IgD-negative memory B cell (primary cell): ENCODE measurements at regions not wholly inside any gene's neighbourhood (a gene's known extent, or its start where the extent isn't known, plus 50 kb on each side); places are given as distances from the start of the nearest gene placed in this dataset.

Source experiments
- H3K27ac Mint-ChIP-seq, 3 donors: one replicate each; pipeline ENCODE4 v1.8.0; 2020 to 2022; ENCODE audit warnings: mild to moderate bottlenecking in 3 of 3, mixed read lengths in 3 of 3, moderate library complexity in 1 of 3
- H3K27me3 Mint-ChIP-seq: one replicate; pipeline ENCODE4 v1.8.0; 2021; ENCODE audit warnings: mixed read lengths
- H3K36me3 Mint-ChIP-seq: one replicate; pipeline ENCODE4 v1.8.0; 2020; ENCODE audit warnings: mild to moderate bottlenecking, mixed read lengths
- H3K4me1 Mint-ChIP-seq, 3 donors: one replicate each; pipeline ENCODE4 v1.8.0; 2020 to 2022; ENCODE audit warnings: mixed read lengths in 3 of 3, mild to moderate bottlenecking in 1 of 3
- H3K4me3 Mint-ChIP-seq, 4 donors: one replicate each; pipeline ENCODE4 v1.8.0; 2020 to 2022; ENCODE audit warnings: mild to moderate bottlenecking in 4 of 4, mixed read lengths in 4 of 4, moderate library complexity in 3 of 4
- H3K9me3 Mint-ChIP-seq, 3 donors: one replicate each; pipeline ENCODE4 v1.8.0; 2020 to 2021; ENCODE audit warnings: mixed read lengths in 3 of 3, mild to moderate bottlenecking in 1 of 3

DNA sequence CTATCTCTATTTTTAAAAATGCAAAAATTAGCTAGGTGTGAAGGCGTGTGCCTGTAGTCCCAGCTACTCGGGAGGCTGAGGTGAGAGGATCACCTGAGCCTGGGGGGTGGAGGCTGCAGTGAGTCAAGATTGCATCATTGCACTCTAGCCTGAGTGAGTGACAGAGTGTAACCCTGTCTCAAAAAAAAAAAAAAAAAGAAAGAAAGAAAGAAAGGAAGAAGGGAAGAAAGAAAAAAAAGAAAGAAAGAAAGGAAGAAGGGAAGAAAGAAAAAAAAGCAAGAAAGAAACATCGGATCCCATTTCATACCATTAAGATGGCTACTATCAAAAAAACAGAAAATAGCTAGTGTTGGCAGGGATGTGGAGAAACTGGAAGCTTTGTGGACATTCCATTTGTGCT lies 136.8 kb upstream of the WNT4 start:
- peaks cover 0 to 6% (median 0%) of the 10 kb centered on the region in 3 donors for H3K4me1 Mint-ChIP-seq

DNA sequence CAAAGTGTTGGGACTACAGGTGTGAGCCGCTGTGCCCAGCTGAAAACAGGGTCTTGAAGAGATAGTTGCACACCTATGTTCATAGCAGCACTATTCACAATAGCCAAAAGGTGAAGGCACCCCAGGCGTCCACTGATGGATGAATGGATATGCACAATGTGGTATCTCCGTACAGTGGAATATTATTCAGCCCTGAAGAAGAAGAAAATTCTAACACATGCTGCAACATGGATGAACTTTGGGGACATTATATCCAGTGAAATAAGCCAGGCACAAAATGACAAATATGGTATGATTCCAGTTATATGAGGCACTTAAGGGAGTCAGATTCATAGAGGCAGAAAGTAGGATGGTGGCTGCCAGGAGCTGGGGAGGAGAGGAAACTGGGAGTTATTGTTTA lies 137.6 kb upstream of the WNT4 start:
- Mint-ChIP-seq H3K4me1 (peaks cover 0 to 6% (median 0%) of the 10 kb centered on the region in 3 donors), H3K9me3 (peaks cover 4 to 5% (median 4%) of the 10 kb centered on the region in 3 donors), H3K27me3 (peaks cover 14% of the 10 kb centered on the region), H3K4me3 (no peak overlapping the region), H3K27ac (no peak overlapping the region), H3K36me3 (no peaks in the 10 kb centered on the region)

More for the DNA sequence above, 136.8 kb upstream of the WNT4 start:
- Mint-ChIP-seq H3K4me3 (no peak overlapping the region), H3K9me3 (peaks cover 4 to 5% (median 4%) of the 10 kb centered on the region in 3 donors), H3K36me3 (no peaks in the 10 kb centered on the region), H3K27me3 (peaks cover 14% of the 10 kb centered on the region), H3K27ac (no peak overlapping the region)

DNA sequence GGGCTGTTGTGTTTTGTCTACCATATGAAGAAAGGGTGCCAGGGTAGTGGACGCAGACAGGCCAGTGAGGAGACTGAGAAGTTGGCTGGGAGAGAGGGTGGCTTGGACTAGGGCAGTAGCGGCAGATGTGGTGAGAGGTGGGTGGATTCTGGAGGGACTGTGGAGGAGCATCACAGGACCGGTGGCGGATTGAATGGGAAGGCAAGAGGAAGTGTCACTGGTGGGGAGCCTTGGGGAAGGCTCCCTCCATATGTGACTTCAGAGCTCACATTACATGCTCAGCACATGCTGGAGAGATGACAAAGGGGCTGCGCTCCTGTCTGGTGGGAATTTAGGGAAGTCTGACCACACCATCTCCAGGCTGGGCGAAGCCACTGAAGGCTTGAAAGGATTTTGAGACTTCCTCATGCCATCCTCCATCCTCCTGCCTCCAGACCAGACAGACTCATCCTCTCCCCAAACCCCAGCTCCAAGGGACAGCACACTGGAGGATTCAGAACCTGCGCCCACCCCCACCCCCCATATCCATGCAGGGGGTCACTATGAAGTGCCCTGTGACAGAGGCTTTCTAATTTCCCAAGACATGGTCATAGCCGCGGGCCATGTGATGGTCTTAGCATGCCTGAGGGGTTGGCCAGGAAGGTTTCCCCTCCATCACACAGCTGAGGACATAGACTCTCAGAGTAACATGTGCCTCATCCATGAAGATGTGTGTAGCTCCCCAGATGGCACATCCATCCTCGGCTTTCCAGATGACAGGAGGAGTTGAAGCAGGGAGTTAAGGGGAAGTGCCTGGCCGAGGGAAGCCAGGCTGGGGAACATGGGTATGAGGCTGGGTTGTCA lies 138.8 kb upstream of the WNT4 start:
- Mint-ChIP-seq H3K27me3 (peaks cover 14% of the 10 kb centered on the region), H3K27ac (peak overlapping the region in 1 of 3 donors; percentile 5)

DNA sequence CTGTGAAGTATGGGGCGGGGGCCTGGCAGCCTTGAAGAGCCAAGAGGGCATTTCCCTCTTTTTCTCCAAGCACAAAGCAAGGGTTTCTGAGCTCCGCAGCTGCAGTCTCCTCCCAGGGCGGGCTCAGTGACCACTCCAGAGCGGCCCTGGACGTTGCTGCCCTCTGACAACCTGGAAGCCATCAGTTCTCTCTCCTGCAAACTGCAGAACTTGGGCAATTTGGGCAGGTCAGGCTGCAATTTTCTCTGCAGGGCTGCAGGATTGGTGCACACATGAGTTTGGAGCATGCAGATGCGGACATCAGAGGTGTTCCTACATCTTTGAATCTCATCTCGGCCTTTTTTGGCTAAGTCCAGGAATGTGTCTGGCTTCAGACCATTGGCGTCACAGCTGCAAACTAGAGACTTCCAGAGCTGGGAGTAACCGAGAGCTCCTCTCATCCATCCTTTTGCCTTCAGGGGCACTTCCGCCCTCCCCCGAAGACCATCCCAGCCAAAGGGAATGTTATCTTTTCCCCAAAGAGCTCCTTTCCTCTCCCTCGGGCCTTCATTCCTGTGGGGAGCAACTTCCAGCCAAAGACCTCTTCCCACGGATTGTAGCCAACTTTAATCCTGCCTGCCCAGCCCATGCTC lies 139.6 kb upstream of the WNT4 start:
- Mint-ChIP-seq H3K9me3 (peaks cover 4 to 8% (median 4%) of the 10 kb centered on the region in 3 donors), H3K36me3 (no peaks in the 10 kb centered on the region), H3K4me1 (peaks cover 0 to 5% (median 0%) of the 10 kb centered on the region in 3 donors), H3K27ac (no peak overlapping the region), H3K4me3 (no peak overlapping the region), H3K27me3 (peaks cover 13% of the 10 kb centered on the region)

More for the DNA sequence above, 138.8 kb upstream of the WNT4 start:
- H3K4me3 Mint-ChIP-seq: peak overlapping the region in 1 of 4 donors; percentile 11
- no peaks in the 10 kb centered on the region for H3K36me3 Mint-ChIP-seq
- H3K9me3 Mint-ChIP-seq: peaks cover 4 to 5% (median 4%) of the 10 kb centered on the region in 3 donors
- peaks cover 0 to 5% (median 0%) of the 10 kb centered on the region in 3 donors for H3K4me1 Mint-ChIP-seq

DNA sequence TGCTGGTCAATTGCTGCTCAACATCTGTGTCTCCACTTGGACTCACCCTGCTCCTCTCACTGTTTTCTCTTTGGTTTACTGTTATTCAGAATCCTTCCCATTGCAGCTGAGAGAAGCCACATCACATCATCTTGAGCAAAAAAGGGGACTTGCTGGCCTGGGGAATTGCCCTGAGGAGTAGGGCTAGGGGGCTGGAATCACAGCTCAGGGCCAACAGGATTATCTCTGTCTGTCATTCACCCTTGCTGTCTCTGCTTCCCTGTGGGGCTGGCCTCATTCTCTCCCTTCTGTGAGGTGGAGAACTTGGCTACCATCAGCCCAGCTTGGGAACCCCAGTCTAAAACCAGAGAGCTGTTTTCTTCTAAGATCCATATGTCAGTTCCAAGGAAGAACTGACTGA lies 140.7 kb upstream of the WNT4 start:
- H3K9me3 Mint-ChIP-seq: peaks cover 4 to 8% (median 4%) of the 10 kb centered on the region in 3 donors
- H3K27ac Mint-ChIP-seq: peak overlapping the region in 1 of 3 donors; percentile 21
- no peaks in the 10 kb centered on the region for H3K36me3 Mint-ChIP-seq
- peaks cover 5% of the 10 kb centered on the region for H3K27me3 Mint-ChIP-seq
- H3K4me3 Mint-ChIP-seq: no peak overlapping the region
- H3K4me1 Mint-ChIP-seq: peaks cover 0 to 5% (median 0%) of the 10 kb centered on the region in 3 donors

DNA sequence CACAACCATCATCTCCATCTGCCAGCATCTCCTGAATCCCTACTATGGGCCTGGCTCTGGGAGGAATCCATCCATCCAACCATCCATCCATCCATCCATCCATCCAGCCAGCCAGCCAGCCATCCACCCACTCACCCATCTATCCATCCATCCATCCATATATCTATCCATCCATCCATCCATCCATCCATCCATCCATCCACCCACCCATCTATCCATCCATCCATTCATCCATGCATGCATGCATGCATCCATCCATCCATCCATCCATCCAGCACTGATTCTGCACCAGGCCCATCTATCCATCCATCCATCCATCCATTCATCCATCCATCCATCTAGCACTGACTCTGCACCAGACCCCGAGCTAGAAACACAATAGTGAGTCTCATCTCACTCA lies 141.3 kb upstream of the WNT4 start:
- peak overlapping the region in 1 of 3 donors; percentile 21 for H3K27ac Mint-ChIP-seq
- H3K4me3 Mint-ChIP-seq: no peak overlapping the region
- peaks cover 3% of the 10 kb centered on the region for H3K27me3 Mint-ChIP-seq
- no peaks in the 10 kb centered on the region for H3K36me3 Mint-ChIP-seq
- peaks cover 2 to 8% (median 4%) of the 10 kb centered on the region in 3 donors for H3K9me3 Mint-ChIP-seq
- peaks cover 0 to 3% (median 0%) of the 10 kb centered on the region in 3 donors for H3K4me1 Mint-ChIP-seq

DNA sequence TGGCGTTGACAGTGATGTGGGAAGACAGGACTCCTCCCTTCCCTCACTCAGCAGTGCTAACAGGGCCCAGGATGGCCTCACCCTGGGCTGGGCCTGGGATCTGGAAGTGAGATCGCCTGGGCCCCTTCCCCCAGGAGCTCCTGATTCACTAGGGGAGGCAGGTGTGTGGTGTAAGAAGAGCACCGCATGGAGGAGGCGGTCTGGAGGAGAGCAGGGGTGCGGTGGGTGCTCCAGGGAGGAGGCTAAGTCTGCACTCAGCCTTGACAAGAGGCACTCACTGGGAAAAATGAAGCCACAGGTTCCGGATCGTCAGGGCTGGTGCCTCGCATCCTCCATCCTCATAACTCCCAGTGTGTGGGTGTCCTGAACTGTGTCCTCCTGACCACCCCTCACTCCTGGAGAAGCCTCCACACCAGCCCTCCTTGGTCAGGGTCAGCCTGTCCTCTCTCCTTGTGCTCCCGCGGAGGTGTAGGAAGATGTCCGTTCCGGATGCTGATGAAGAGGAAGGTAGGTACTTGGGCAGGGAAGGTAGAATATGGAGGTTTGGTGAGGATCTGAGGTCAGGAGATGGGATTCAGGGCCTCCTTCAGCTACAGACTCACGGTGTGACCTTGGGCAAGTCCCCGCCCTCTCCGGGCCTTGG lies 142.1 kb upstream of the WNT4 start:
- Mint-ChIP-seq H3K9me3 (peaks cover 2 to 6% (median 4%) of the 10 kb centered on the region in 3 donors), H3K27me3 (peaks cover 6% of the 10 kb centered on the region), H3K4me3 (no peak overlapping the region), H3K4me1 (peaks cover 0 to 3% (median 0%) of the 10 kb centered on the region in 3 donors), H3K36me3 (no peaks in the 10 kb centered on the region), H3K27ac (no peak overlapping the region)

DNA sequence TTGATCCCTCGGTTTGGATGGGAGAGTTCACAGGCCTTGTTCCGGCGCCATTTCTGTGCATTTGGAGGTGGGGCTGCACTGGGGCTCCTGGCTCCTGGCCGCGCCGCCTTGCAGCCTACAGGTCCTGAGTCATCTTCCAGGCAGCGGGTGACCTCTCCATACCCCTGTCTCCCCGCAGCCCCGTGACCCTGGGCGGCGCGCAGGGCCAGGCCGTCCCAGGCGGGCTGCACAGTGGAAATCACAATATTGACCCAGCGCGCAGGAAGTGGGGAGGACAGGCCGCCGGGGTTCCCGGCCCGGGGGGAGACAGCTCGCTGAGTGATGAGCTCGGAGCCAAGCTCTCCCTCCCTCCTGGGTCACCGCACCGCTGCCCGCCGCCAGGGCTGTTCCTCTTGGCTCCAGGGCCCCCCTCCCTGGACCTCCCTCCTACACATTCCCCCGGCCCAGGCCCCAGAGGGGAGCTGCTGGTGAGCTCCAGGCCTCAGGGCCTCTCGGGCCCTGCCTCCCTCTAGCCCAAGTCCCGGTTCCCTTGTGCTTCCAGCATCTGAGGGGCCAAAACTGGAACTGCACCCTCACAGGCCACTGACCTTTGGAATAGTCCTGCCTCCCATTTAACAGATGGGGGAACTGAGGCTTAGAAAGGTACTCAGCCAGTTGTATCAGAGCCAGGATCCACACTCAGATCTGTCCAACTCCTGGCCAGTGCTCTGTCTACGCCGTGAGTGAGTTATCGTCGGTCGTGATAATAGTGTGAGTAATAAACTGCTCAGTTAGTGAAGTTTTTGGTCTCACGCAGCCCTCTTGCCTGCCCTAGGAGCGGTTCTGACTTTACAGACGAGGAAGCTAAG lies 142.9 kb upstream of the WNT4 start:
- no peaks in the 10 kb centered on the region for H3K36me3 Mint-ChIP-seq
- peaks cover 6% of the 10 kb centered on the region for H3K27me3 Mint-ChIP-seq
- H3K4me3 Mint-ChIP-seq: peak overlapping the region in 1 of 4 donors; percentile 48
- H3K27ac Mint-ChIP-seq: no peak overlapping the region
- peaks cover 0 to 3% (median 0%) of the 10 kb centered on the region in 3 donors for H3K4me1 Mint-ChIP-seq
- H3K9me3 Mint-ChIP-seq: peaks cover under 1 to 3% (median 2%) of the 10 kb centered on the region in 3 donors

DNA sequence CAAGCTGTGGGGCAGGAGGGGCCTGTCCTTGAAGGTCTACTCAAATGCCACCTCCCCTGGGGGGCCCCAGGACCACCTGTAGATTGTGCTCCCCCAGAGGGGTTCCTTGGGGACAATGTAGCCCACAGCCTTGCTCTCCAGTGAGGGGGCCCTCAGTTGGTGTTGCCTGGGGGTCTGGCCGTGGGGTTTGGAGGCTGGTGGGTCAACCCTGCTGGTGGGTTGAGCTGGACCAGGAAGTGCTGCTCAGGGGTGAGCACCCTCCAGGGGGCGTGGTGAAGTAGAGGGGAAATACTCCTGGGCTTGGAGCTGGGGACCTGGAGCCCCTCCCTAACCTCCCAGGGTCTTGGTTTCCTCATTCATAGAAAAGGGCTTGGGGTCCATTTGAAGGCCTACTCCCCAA lies 143.6 kb upstream of the WNT4 start:
- H3K27me3 Mint-ChIP-seq: peaks cover 9% of the 10 kb centered on the region
- no peaks in the 10 kb centered on the region for H3K36me3 Mint-ChIP-seq
- H3K9me3 Mint-ChIP-seq: peaks cover 0 to 2% (median under 1%) of the 10 kb centered on the region in 3 donors
- no peak overlapping the region for H3K27ac Mint-ChIP-seq
- H3K4me1 Mint-ChIP-seq: peaks cover 0 to 2% (median 0%) of the 10 kb centered on the region in 3 donors
- peak overlapping the region in 1 of 4 donors; percentile 48 for H3K4me3 Mint-ChIP-seq

DNA sequence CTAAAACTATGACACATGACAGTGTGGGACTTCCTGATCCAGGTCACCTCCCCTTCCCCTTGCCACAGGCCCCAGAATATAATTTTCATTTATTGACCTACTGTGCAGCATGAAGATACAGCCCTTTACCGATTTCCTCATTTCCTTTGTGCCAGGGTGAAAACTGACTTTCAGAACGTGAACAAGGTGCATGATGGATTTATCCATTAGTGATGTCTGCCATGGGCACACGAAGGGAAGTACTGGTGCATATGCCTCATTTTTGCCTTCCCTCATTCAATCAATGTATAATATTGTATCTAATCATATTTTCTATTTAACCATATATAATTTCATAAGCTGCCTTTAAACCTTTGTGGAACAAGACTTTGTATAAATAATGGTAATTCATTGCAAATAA lies 144.4 kb upstream of the WNT4 start:
- no peaks in the 10 kb centered on the region for H3K36me3 Mint-ChIP-seq
- peaks cover 0 to 2% (median 0%) of the 10 kb centered on the region in 3 donors for H3K4me1 Mint-ChIP-seq
- H3K27ac Mint-ChIP-seq: no peak overlapping the region
- peaks cover 0 to 2% (median 0%) of the 10 kb centered on the region in 3 donors for H3K9me3 Mint-ChIP-seq
- H3K27me3 Mint-ChIP-seq: peaks cover 15% of the 10 kb centered on the region
- no peak overlapping the region for H3K4me3 Mint-ChIP-seq

DNA sequence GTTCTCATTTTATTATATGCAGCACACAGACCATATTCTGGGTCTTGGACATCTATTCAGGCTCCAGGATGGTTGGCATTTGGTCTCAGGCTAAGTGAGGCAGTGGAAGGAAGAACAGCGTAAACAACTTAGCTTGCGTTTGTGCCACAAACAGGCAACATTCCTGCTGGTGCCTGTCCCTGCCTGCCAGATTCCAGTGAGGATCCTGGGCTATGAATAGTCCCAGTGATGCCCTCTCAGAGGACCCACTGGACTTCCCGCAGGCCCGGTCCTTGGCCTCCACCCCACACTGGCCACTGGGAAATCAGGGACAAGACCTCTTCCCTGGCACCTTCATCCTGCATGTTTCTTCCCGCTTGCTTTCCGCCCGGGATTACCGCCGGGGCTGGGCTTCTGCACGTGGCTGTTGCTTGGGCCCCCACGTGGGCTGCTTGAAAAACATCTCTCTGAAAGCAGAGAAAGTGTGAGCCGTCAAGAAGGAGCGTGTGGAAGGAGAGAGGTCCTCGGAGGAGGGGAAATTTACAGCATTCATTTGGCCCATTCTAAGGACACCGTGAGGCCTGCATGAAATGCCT lies 145.1 kb upstream of the WNT4 start:
- no peaks in the 10 kb centered on the region for H3K36me3 Mint-ChIP-seq
- H3K4me3 Mint-ChIP-seq: no peak overlapping the region
- H3K9me3 Mint-ChIP-seq: peaks cover 0 to 2% (median 0%) of the 10 kb centered on the region in 3 donors
- peaks cover 0 to 2% (median 0%) of the 10 kb centered on the region in 3 donors for H3K4me1 Mint-ChIP-seq
- peaks cover 17% of the 10 kb centered on the region for H3K27me3 Mint-ChIP-seq
- H3K27ac Mint-ChIP-seq: no peak overlapping the region

DNA sequence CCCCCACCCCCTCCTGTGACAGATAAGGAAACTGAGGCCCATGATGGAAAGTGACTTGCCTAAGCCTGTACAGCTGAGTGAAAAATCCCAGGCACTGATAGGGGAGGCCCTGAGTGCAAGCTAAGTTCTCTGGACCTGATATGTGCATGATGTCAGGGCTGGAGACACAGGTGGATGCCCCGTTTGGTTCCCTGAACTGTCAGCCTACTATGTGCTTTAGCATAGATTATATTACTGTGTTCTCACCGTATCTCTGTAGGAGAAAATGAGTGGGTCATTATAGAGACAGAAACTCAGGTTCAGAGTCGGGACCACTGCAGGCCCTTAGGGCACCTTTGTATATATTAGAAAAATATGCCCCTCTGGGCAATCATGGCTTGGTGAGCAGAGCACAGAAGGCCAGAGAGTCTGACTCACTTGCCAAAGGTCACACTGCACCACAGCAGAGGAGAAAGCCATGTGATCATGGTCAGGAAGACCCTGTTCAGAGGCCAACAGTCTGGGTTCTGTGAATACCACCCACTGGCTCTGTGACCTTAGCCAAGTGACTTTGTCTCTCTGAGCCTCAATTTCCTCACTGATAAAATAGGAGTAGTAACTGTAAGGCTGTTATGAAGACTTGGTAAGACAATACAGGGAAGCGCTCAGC lies 145.8 kb upstream of the WNT4 start:
- H3K4me3 Mint-ChIP-seq: no peak overlapping the region
- no peak overlapping the region for H3K27ac Mint-ChIP-seq
- peaks cover 0 to 2% (median 0%) of the 10 kb centered on the region in 3 donors for H3K9me3 Mint-ChIP-seq
- no peaks in the 10 kb centered on the region for H3K36me3 Mint-ChIP-seq
- H3K27me3 Mint-ChIP-seq: peaks cover 20% of the 10 kb centered on the region
- H3K4me1 Mint-ChIP-seq: peaks cover 0 to 2% (median 0%) of the 10 kb centered on the region in 3 donors

DNA sequence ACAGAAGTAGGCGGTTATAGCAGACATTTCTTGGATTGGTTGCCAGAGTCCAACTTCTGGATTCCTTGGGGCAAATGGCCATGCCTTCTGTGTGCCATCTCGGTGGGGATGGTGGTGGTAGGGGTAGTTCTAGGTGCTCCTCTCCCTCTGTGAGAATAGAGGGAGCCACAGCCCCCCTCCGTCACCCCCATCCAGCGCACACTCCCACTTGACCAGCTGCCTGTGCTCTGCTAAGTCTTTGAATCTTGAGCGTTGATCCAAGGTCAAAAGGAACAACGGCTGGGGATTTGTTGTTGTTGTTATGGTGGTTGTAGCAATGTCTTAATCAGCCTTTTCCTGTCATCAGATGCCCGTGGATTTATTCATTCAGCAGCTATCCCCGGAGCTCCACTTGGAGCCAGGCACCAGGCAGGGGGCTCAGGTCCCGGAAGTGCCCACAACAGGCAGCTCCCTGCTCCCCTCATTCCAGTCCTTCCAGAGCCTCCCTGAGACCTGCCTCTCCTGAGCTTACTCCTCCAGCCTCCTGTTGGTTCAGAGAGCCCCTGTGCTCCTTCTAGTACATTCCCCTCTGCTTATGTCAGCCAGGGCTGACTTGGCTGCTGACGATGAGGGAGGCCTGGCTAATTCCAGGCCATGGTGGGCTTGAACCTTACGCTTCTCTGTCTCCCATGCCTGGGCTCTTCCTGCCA lies 146.6 kb upstream of the WNT4 start:
- peaks cover 0 to 2% (median 0%) of the 10 kb centered on the region in 3 donors for H3K4me1 Mint-ChIP-seq

More for the DNA sequence above, 146.6 kb upstream of the WNT4 start:
- H3K9me3 Mint-ChIP-seq: peaks cover 0 to 3% (median 2%) of the 10 kb centered on the region in 3 donors
- H3K27ac Mint-ChIP-seq: no peak overlapping the region
- no peak overlapping the region for H3K4me3 Mint-ChIP-seq
- H3K36me3 Mint-ChIP-seq: no peaks in the 10 kb centered on the region
- peaks cover 22% of the 10 kb centered on the region for H3K27me3 Mint-ChIP-seq
